Ovary (tissue), 7 donors: ENCODE measurements at regions not wholly inside any gene's neighbourhood (a gene's known extent, or its start where the extent isn't known, plus 50 kb on each side); places are given as distances from the start of the nearest gene placed in this dataset.

ENCODE experiments used
- DNase-seq, 5 donors: peaks; one replicate each; pipeline ENCODE4 v3.0.0-alpha.2; 2019 to 2020
- H3K27ac ChIP-seq, 2 donors: fragments of 200-600 bp; one replicate each; pipeline versions ENCODE4 v1.5.1 to v1.8.0; 2019 to 2022
- H3K27me3 ChIP-seq: fragments of 200-600 bp; one replicate; pipeline ENCODE4 v1.8.0; 2022
- H3K36me3 ChIP-seq: fragments of 200-600 bp; sonication (generic); one replicate; pipeline ENCODE4 v1.5.1; 2019
- H3K4me1 ChIP-seq: one replicate; pipeline ENCODE4 v1.8.1; 2013; ENCODE audit warnings: mild to moderate bottlenecking, moderate library complexity; ENCODE audit not compliant: insufficient read depth
- H3K4me3 ChIP-seq: fragments of 200-600 bp; sonication (generic); one replicate; pipeline ENCODE4 v1.5.1; 2017
- H3K9me3 ChIP-seq, 2 donors: fragments of 200-600 bp in 1 of 2; sonication (generic) in 1 of 2; one replicate each; pipeline versions ENCODE4 v1.5.1 to v1.8.1; 2013 to 2019; ENCODE audit warnings: mild to moderate bottlenecking in 1 of 2, moderate library complexity in 1 of 2
- EP300 ChIP-seq: sonication (generic); formaldehyde crosslinking; IDR thresholded peaks from one replicate; pipeline ENCODE4 v1.6.1; 2017; ENCODE audit warnings: antibody characterized with exemption
- POLR2A ChIP-seq: fragments of 450-650 bp; IDR thresholded peaks from one replicate; pipeline ENCODE4 v1.6.1; 2017; ENCODE audit warnings: antibody characterized with exemption, mild to moderate bottlenecking, moderate library complexity
- WGBS, 3 donors: extraction: QIAGEN DNeasy Blood & Tissue Kit in 1 of 3; methylation state at CpG; one replicate each; pipeline versions ENCODE4 v1.1.5 to v1.1.7; 2013 to 2017; 5-methylcytosine and 5-hydroxymethylcytosine counted together
- intact Hi-C, 4 donors: fragments of 100-400 bp; cut with DNase I; formaldehyde crosslinking; loops; one replicate each; pipeline versions ENCODE4 v1.11.0 to v1.15.1; 2022 to 2023
- TF ChIP-seq, protein P1 (sequence below), 3 donors: fragments of 450-650 bp in 2 of 3; fragments of 200-600 bp in 1 of 3; IDR thresholded peaks; one replicate each; pipeline versions ENCODE4 v1.5.1 to v1.8.0; 2016 to 2022; ENCODE audit warnings: antibody characterized with exemption in 3 of 3, mild to moderate bottlenecking in 1 of 3
- donor health status: DM: no; HTN: no; CAD: no; lungs with moderate emphysema.
- donor health status: DM: no; HTN: no; CAD: no.
- donor health status: Bipolar disorder and iron deficiency.
- donor health status: DM: no; HTN: no; CAD: no.
- donor health status: DM: yes; HTN: yes; CAD: no.

GRCh38 chr3:41033956-41034519 lies 165.3 kb upstream of the CTNNB1 start:
- Histone ChIP-seq H3K27ac (no peak overlapping the region), H3K36me3 (no peaks in the 10 kb centered on the region), H3K27me3 (no peaks in the 10 kb centered on the region), H3K4me3 (no peak overlapping the region), H3K4me1 (no peaks in the 10 kb centered on the region), H3K9me3 (no peaks in the 10 kb centered on the region)
- WGBS, 3 donors: 89 to 94% (median 92%) methylated on average over 3 of the region's 3 CpGs
- DNase-seq: no peak
- TF ChIP-seq POLR2A (no peak), EP300 (no peak)
- TF ChIP-seq, protein P1, sequence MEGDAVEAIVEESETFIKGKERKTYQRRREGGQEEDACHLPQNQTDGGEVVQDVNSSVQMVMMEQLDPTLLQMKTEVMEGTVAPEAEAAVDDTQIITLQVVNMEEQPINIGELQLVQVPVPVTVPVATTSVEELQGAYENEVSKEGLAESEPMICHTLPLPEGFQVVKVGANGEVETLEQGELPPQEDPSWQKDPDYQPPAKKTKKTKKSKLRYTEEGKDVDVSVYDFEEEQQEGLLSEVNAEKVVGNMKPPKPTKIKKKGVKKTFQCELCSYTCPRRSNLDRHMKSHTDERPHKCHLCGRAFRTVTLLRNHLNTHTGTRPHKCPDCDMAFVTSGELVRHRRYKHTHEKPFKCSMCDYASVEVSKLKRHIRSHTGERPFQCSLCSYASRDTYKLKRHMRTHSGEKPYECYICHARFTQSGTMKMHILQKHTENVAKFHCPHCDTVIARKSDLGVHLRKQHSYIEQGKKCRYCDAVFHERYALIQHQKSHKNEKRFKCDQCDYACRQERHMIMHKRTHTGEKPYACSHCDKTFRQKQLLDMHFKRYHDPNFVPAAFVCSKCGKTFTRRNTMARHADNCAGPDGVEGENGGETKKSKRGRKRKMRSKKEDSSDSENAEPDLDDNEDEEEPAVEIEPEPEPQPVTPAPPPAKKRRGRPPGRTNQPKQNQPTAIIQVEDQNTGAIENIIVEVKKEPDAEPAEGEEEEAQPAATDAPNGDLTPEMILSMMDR (IDR thresholded peaks at IDR 0.05): no peak
- intact Hi-C loops: no loop called here

DNA sequence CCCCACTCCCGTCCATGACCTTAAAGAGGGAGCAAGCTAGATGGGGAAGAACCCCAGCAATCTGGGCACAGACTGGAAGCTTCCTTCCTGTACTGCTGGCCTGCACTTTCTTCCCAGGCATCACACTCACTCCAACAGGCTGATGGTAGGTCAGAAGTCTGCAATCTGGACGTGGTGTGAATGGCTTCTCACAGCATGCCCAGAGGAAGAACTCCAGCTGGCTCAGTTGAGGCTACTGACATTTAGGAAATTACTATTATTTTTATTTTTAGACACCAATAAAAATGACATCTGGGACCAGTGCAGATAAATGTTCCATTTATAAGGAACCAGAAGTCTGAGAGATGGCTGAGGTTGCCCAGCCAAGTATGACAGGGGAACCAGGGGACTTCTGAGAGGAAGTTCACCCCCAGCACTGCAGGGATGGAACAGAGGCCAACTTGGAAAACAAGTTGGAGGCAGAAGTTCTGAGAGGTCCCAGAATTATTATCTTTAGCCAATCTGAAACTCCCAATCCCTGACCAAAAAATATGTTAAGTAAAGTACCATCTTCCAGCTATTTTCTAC lies 163.8 kb upstream of the CTNNB1 start:
- intact Hi-C loops: no loop called here
- TF ChIP-seq, protein P1 (IDR thresholded peaks at IDR 0.05): no peak
- no peak for TF ChIP-seq POLR2A
- no peak for TF ChIP-seq EP300
- Histone ChIP-seq H3K36me3 (no peaks in the 10 kb centered on the region), H3K27me3 (no peaks in the 10 kb centered on the region), H3K4me3 (no peak overlapping the region), H3K4me1 (no peaks in the 10 kb centered on the region), H3K9me3 (no peaks in the 10 kb centered on the region), H3K27ac (no peak overlapping the region)
- no peak for DNase-seq
- 55 to 73% (median 61%) methylated on average over 2 of the region's 2 CpGs for WGBS, 3 donors

GRCh38 chr3:41037651-41038334 lies 161.5 kb upstream of the CTNNB1 start:
- no peak for DNase-seq
- Histone ChIP-seq H3K27ac (no peak overlapping the region), H3K4me1 (no peaks in the 10 kb centered on the region), H3K9me3 (no peaks in the 10 kb centered on the region), H3K36me3 (no peaks in the 10 kb centered on the region), H3K4me3 (no peak overlapping the region), H3K27me3 (no peaks in the 10 kb centered on the region)
- TF ChIP-seq EP300: no peak
- no peak for TF ChIP-seq POLR2A
- TF ChIP-seq, protein P1 (IDR thresholded peaks at IDR 0.05): no peak
- 87 to 90% (median 88%) methylated on average over 4 of the region's 4 CpGs for WGBS, 3 donors
- intact Hi-C loops: no loop called here

- no peaks in the 10 kb centered on the region for H3K27me3 ChIP-seq
- intact Hi-C loops: no loop called here
- H3K4me1 ChIP-seq: no peaks in the 10 kb centered on the region
- no peak for TF ChIP-seq EP300
- TF ChIP-seq, protein P1 (IDR thresholded peaks at IDR 0.05): no peak
- TF ChIP-seq POLR2A: no peak
- H3K9me3 ChIP-seq: no peaks in the 10 kb centered on the region
- H3K27ac ChIP-seq: no peak overlapping the region
- WGBS, 3 donors: 84 to 94% (median 87%) methylated on average over 2 of the region's 2 CpGs
- H3K4me3 ChIP-seq: no peak overlapping the region
- no peaks in the 10 kb centered on the region for H3K36me3 ChIP-seq
- no peak for DNase-seq
Observed at GRCh38 chr3:41040256-41040655, 159.0 kb upstream of the CTNNB1 start.
